DOHH2 (cell line): ENCODE measurements at regions not wholly inside any gene's neighbourhood (a gene's known extent, or its start where the extent isn't known, plus 50 kb on each side); places are given as distances from the start of the nearest gene placed in this dataset.

Experiments
- EZH2phosphoT487 ChIP-seq: fragments of 200-600 bp; sonication (generic); IDR thresholded peaks from 2 replicates; pipeline ENCODE4 v1.6.1; 2017; ENCODE audit warnings: borderline replicate concordance, mild to moderate bottlenecking, antibody characterized with exemption, low read length, moderate library complexity, mixed read lengths
- TF ChIP-seq, protein P1 (sequence below): fragments of 200-600 bp; sonication (generic); IDR thresholded peaks from one replicate; pipeline ENCODE4 v1.5.1; 2014; ENCODE audit warnings: antibody characterized with exemption, mild to moderate bottlenecking, low read depth, low read length; ENCODE audit not compliant: poor library complexity, severe bottlenecking

DNA sequence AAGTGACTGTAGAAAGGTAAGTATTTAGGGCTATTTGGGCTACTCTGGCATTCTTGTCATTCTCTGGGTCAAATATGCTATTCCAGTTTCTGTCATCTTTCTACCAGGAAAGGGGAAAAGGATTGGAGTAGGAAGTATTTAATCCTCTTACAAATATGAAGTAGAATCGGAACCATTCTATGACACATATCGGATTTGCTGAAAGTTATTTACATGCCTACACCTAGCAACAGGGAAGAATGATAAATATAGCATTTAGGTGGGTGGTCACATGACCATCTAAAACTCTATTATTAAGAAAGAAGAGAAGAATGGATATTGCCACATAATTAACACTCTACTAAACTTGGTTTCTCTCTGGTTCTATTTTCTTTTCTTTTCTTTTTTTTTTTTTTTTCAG lies 1353.1 kb downstream of the ZPLD1 start:
- TF ChIP-seq, protein P1, sequence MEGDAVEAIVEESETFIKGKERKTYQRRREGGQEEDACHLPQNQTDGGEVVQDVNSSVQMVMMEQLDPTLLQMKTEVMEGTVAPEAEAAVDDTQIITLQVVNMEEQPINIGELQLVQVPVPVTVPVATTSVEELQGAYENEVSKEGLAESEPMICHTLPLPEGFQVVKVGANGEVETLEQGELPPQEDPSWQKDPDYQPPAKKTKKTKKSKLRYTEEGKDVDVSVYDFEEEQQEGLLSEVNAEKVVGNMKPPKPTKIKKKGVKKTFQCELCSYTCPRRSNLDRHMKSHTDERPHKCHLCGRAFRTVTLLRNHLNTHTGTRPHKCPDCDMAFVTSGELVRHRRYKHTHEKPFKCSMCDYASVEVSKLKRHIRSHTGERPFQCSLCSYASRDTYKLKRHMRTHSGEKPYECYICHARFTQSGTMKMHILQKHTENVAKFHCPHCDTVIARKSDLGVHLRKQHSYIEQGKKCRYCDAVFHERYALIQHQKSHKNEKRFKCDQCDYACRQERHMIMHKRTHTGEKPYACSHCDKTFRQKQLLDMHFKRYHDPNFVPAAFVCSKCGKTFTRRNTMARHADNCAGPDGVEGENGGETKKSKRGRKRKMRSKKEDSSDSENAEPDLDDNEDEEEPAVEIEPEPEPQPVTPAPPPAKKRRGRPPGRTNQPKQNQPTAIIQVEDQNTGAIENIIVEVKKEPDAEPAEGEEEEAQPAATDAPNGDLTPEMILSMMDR, result no peak
- TF ChIP-seq EZH2phosphoT487, result no peak
